ENCODE measurements at regions not wholly inside any gene's neighbourhood (a gene's known extent, or its start where the extent isn't known, plus 50 kb on each side); places are given as distances from the start of the nearest gene placed in this dataset.

- H4K20me1 ChIP-seq (ENCODE audit: insufficient read depth, low read length), result no peaks in the 10 kb centered on the region
- H3K4me1 ChIP-seq (ENCODE audit: insufficient read depth, low read length), result no peaks in the 10 kb centered on the region
- no peak overlapping the region for H3K27ac ChIP-seq (ENCODE audit: low read length)
- no peaks in the 10 kb centered on the region for H3K9me3 ChIP-seq (ENCODE audit: insufficient read depth, low read length, severe bottlenecking)
- H3K27me3 ChIP-seq (ENCODE audit: insufficient read depth, low read length, poor library complexity), result no peaks in the 10 kb centered on the region
- no peak overlapping the region for H3K4me3 ChIP-seq (ENCODE audit: low read depth in 1 of 2, low read length in 2 of 2)
- TF ChIP-seq EZH2 (IDR thresholded peaks at IDR 0.05; ENCODE audit: borderline replicate concordance, low read depth, low read length, severe bottlenecking) (no peak), CTCF (IDR thresholded peaks at IDR 0.05; ENCODE audit: borderline replicate concordance, extremely low read depth, low read length, poor library complexity, severe bottlenecking) (no peak)
- no peak overlapping the region for H3K4me2 ChIP-seq (ENCODE audit: insufficient read depth, low read length)
- no peak for DNase-seq
- H3K9ac ChIP-seq (ENCODE audit: low read depth, low read length), result no peak overlapping the region
- H2AFZ ChIP-seq (ENCODE audit: low read depth, low read length), result no peak overlapping the region
- H3K79me2 ChIP-seq (ENCODE audit: insufficient read depth, low read length), result no peaks in the 10 kb centered on the region
- ATAC-seq (ENCODE audit: insufficient read depth, low read depth), result no peak
- H3K36me3 ChIP-seq (ENCODE audit: insufficient read depth, low read length), result no peaks in the 10 kb centered on the region
These were observed 368.4 kb downstream of the ATP23 start for GRCh38 chr12:58309806-58310205.

- Histone ChIP-seq H4K20me1 (ENCODE audit: insufficient read depth, low read length) (no peaks in the 10 kb centered on the region), H3K36me3 (ENCODE audit: insufficient read depth, low read length) (no peaks in the 10 kb centered on the region), H2AFZ (ENCODE audit: low read depth, low read length) (no peak overlapping the region), H3K4me3 (ENCODE audit: low read depth in 1 of 2, low read length in 2 of 2) (no peak overlapping the region), H3K27me3 (ENCODE audit: insufficient read depth, low read length, poor library complexity) (no peaks in the 10 kb centered on the region), H3K4me2 (ENCODE audit: insufficient read depth, low read length) (no peak overlapping the region), H3K27ac (ENCODE audit: low read length) (no peak overlapping the region), H3K79me2 (ENCODE audit: insufficient read depth, low read length) (no peaks in the 10 kb centered on the region), H3K9me3 (ENCODE audit: insufficient read depth, low read length, severe bottlenecking) (no peaks in the 10 kb centered on the region), H3K4me1 (ENCODE audit: insufficient read depth, low read length) (no peaks in the 10 kb centered on the region), H3K9ac (ENCODE audit: low read depth, low read length) (no peak overlapping the region)
- TF ChIP-seq EZH2 (IDR thresholded peaks at IDR 0.05; ENCODE audit: borderline replicate concordance, low read depth, low read length, severe bottlenecking), result no peak
- no peak for TF ChIP-seq CTCF (IDR thresholded peaks at IDR 0.05; ENCODE audit: borderline replicate concordance, extremely low read depth, low read length, poor library complexity, severe bottlenecking)
- DNase-seq, result no peak
- ATAC-seq (ENCODE audit: insufficient read depth, low read depth), result no peak
These were observed 369.0 kb downstream of the ATP23 start for GRCh38 chr12:58310368-58310767.

GRCh38 chr12:58310809-58311622 is 369.6 kb downstream of the ATP23 start:
- Histone ChIP-seq H3K4me3 (ENCODE audit: low read depth in 1 of 2, low read length in 2 of 2) (no peak overlapping the region), H3K27ac (ENCODE audit: low read length) (no peak overlapping the region), H2AFZ (ENCODE audit: low read depth, low read length) (no peak overlapping the region), H3K4me2 (ENCODE audit: insufficient read depth, low read length) (no peak overlapping the region), H3K36me3 (ENCODE audit: insufficient read depth, low read length) (no peaks in the 10 kb centered on the region), H3K4me1 (ENCODE audit: insufficient read depth, low read length) (no peaks in the 10 kb centered on the region), H3K9ac (ENCODE audit: low read depth, low read length) (no peak overlapping the region), H3K27me3 (ENCODE audit: insufficient read depth, low read length, poor library complexity) (no peaks in the 10 kb centered on the region), H3K79me2 (ENCODE audit: insufficient read depth, low read length) (no peaks in the 10 kb centered on the region), H3K9me3 (ENCODE audit: insufficient read depth, low read length, severe bottlenecking) (no peaks in the 10 kb centered on the region), H4K20me1 (ENCODE audit: insufficient read depth, low read length) (no peaks in the 10 kb centered on the region)
- ATAC-seq (ENCODE audit: insufficient read depth, low read depth), result no peak
- no peak for DNase-seq
- TF ChIP-seq CTCF (IDR thresholded peaks at IDR 0.05; ENCODE audit: borderline replicate concordance, extremely low read depth, low read length, poor library complexity, severe bottlenecking), result no peak
- no peak for TF ChIP-seq EZH2 (IDR thresholded peaks at IDR 0.05; ENCODE audit: borderline replicate concordance, low read depth, low read length, severe bottlenecking)
